Right cardiac atrium (tissue), 5 donors: ENCODE measurements at regions not wholly inside any gene's neighbourhood (a gene's known extent, or its start where the extent isn't known, plus 50 kb on each side); places are given as distances from the start of the nearest gene placed in this dataset.
A peak's percentile ranks its signal among the peaks of the same experiment; 100 is the strongest.

Experiments
- ATAC-seq, 2 donors: fragments of 200-7000 bp; cut with Tn5 transposase; one replicate each; pipeline versions ENCODE4 v1.8.0 to v1.9.1; 2020; ENCODE audit warnings: moderate library complexity in 2 of 2, mild to moderate bottlenecking in 1 of 2
- DNase-seq, 3 donors: peaks; one replicate each; pipeline ENCODE4 v3.0.0-alpha.2; 2020
- H3K27ac ChIP-seq: one replicate; pipeline ENCODE4 v1.5.1; 2013; ENCODE audit warnings: mild to moderate bottlenecking, low read length, control low read depth, moderate library complexity
- H3K27me3 ChIP-seq: one replicate; pipeline ENCODE4 v1.6.1; 2013; ENCODE audit not compliant: control insufficient read depth, insufficient read depth
- H3K4me1 ChIP-seq: one replicate; pipeline ENCODE4 v1.6.1; 2013; ENCODE audit warnings: low read length; ENCODE audit not compliant: control insufficient read depth, insufficient read depth
- H3K4me3 ChIP-seq: one replicate; pipeline ENCODE4 v1.5.1; 2013; ENCODE audit warnings: low read length, control low read depth
- H3K9me3 ChIP-seq: one replicate; pipeline ENCODE4 v1.6.1; 2013; ENCODE audit warnings: low read length; ENCODE audit not compliant: control insufficient read depth
- WGBS: extraction: QIAGEN DNeasy Blood & Tissue Kit; methylation state at CpG from one replicate; pipeline ENCODE4 v1.1.7; 2013; 5-methylcytosine and 5-hydroxymethylcytosine counted together
- intact Hi-C, 4 donors: fragments of 100-400 bp; cut with DNase I; formaldehyde crosslinking; loops; one replicate each; pipeline versions ENCODE4 v1.11.0 to v1.14.0; 2022 to 2023
- donor health status: healthy with polysubstance abuse.
- donor health status: DM: no; HTN: yes; CAD: no.
- donor health status: DM: no; HTN: no; CAD: no.
- donor health status: DM: no; HTN: yes; CAD: no; lungs with severe emphysema.
- donor health status: DM: yes; HTN: yes; CAD: no.

GRCh38 chr5:89871906-89872305 lies 537.6 kb downstream of the CETN3 start:
- WGBS, result 56% methylated on average over 2 of the region's 2 CpGs
- ATAC-seq (no peak), DNase-seq (no peak)
- Histone ChIP-seq H3K9me3 (no peaks in the 10 kb centered on the region), H3K27me3 (no peaks in the 10 kb centered on the region), H3K27ac (no peak overlapping the region), H3K4me3 (peak overlapping the region; percentile 15), H3K4me1 (no peaks in the 10 kb centered on the region)
- intact Hi-C loops, result no loop called here

GRCh38 chr5:89869346-89869745 lies 540.2 kb downstream of the CETN3 start:
- Histone ChIP-seq H3K4me3 (no peak overlapping the region), H3K4me1 (no peaks in the 10 kb centered on the region), H3K27me3 (no peaks in the 10 kb centered on the region), H3K27ac (no peak overlapping the region), H3K9me3 (no peaks in the 10 kb centered on the region)
- 94% methylated on average over 2 of the region's 2 CpGs for WGBS
- no peak for DNase-seq
- ATAC-seq, result no peak
- intact Hi-C loops, result no loop called here

- DNase-seq (no peak), ATAC-seq (no peak)
- no peaks in the 10 kb centered on the region for H3K9me3 ChIP-seq
- H3K4me3 ChIP-seq, result no peak overlapping the region
- intact Hi-C loops, result no loop called here
- WGBS, result 72% methylated on average over 3 of the region's 3 CpGs
- no peaks in the 10 kb centered on the region for H3K27me3 ChIP-seq
- no peak overlapping the region for H3K27ac ChIP-seq
- H3K4me1 ChIP-seq, result no peaks in the 10 kb centered on the region
These were observed 543.1 kb downstream of the CETN3 start for GRCh38 chr5:89866410-89866809.

GRCh38 chr5:89864941-89865340 lies 544.6 kb downstream of the CETN3 start:
- intact Hi-C loops, result no loop called here
- Histone ChIP-seq H3K4me1 (no peaks in the 10 kb centered on the region), H3K4me3 (no peak overlapping the region), H3K9me3 (no peaks in the 10 kb centered on the region), H3K27me3 (no peaks in the 10 kb centered on the region), H3K27ac (no peak overlapping the region)
- WGBS, result 91% methylated on average over 1 of the region's 1 CpG
- DNase-seq, result no peak
- no peak for ATAC-seq

GRCh38 chr5:89857790-89858189 lies 551.8 kb downstream of the CETN3 start:
- Histone ChIP-seq H3K9me3 (no peaks in the 10 kb centered on the region), H3K27ac (no peak overlapping the region), H3K27me3 (no peaks in the 10 kb centered on the region), H3K4me3 (no peak overlapping the region), H3K4me1 (no peaks in the 10 kb centered on the region)
- ATAC-seq, result no peak
- intact Hi-C loops, result no loop called here
- WGBS, result 91% methylated on average over 5 of the region's 5 CpGs
- no peak for DNase-seq

GRCh38 chr5:89855417-89855816 lies 554.1 kb downstream of the CETN3 start:
- H3K27me3 ChIP-seq, result no peaks in the 10 kb centered on the region
- peaks cover 2% of the 10 kb centered on the region for H3K4me1 ChIP-seq
- no peak for ATAC-seq
- no peak for DNase-seq
- H3K4me3 ChIP-seq, result no peak overlapping the region
- H3K9me3 ChIP-seq, result no peaks in the 10 kb centered on the region
- intact Hi-C loops, result no loop called here
- no peak overlapping the region for H3K27ac ChIP-seq
- 97% methylated on average over 2 of the region's 2 CpGs for WGBS

- H3K9me3 ChIP-seq, result no peaks in the 10 kb centered on the region
- no peak for DNase-seq
- peaks cover 2% of the 10 kb centered on the region for H3K4me1 ChIP-seq
- no peaks in the 10 kb centered on the region for H3K27me3 ChIP-seq
- 67% methylated on average over 3 of the region's 3 CpGs for WGBS
- no peak for ATAC-seq
- no peak overlapping the region for H3K27ac ChIP-seq
- intact Hi-C loops, result no loop called here
- no peak overlapping the region for H3K4me3 ChIP-seq
These were observed 557.6 kb downstream of the CETN3 start for GRCh38 chr5:89851911-89852310.

- no peak for ATAC-seq
- Histone ChIP-seq H3K4me1 (peaks cover 2% of the 10 kb centered on the region), H3K27ac (no peak overlapping the region), H3K9me3 (no peaks in the 10 kb centered on the region), H3K27me3 (no peaks in the 10 kb centered on the region), H3K4me3 (no peak overlapping the region)
- no peak for DNase-seq
- intact Hi-C loops, result no loop called here
These were observed 559.1 kb downstream of the CETN3 start for GRCh38 chr5:89850513-89850865.

GRCh38 chr5:89849830-89850512 lies 559.6 kb downstream of the CETN3 start:
- Histone ChIP-seq H3K27ac (no peak overlapping the region), H3K4me3 (no peak overlapping the region), H3K4me1 (peaks cover 2% of the 10 kb centered on the region), H3K9me3 (no peaks in the 10 kb centered on the region), H3K27me3 (no peaks in the 10 kb centered on the region)
- intact Hi-C loops, result no loop called here
- DNase-seq (no peak), ATAC-seq (no peak)
- WGBS, result 43% methylated on average over 1 of the region's 1 CpG

- no peak overlapping the region for H3K4me3 ChIP-seq
- DNase-seq, result no peak
- peaks cover 2% of the 10 kb centered on the region for H3K4me1 ChIP-seq
- intact Hi-C loops, result no loop called here
- H3K27me3 ChIP-seq, result no peaks in the 10 kb centered on the region
- WGBS, result 84% methylated on average over 4 of the region's 4 CpGs
- no peaks in the 10 kb centered on the region for H3K9me3 ChIP-seq
- no peak overlapping the region for H3K27ac ChIP-seq
- no peak for ATAC-seq
These were observed 561.8 kb downstream of the CETN3 start for GRCh38 chr5:89847743-89848142.

- intact Hi-C loops, result no loop called here
- Histone ChIP-seq H3K4me3 (no peak overlapping the region), H3K27me3 (no peaks in the 10 kb centered on the region), H3K9me3 (no peaks in the 10 kb centered on the region), H3K27ac (no peak overlapping the region), H3K4me1 (no peaks in the 10 kb centered on the region)
- ATAC-seq (no peak), DNase-seq (no peak)
These were observed 565.0 kb downstream of the CETN3 start for GRCh38 chr5:89844548-89844947.

GRCh38 chr5:89842531-89842930 lies 567.0 kb downstream of the CETN3 start:
- H3K27ac ChIP-seq, result no peak overlapping the region
- no peak for ATAC-seq
- H3K9me3 ChIP-seq, result no peaks in the 10 kb centered on the region
- no peak overlapping the region for H3K4me3 ChIP-seq
- no peaks in the 10 kb centered on the region for H3K4me1 ChIP-seq
- DNase-seq, result no peak
- no peaks in the 10 kb centered on the region for H3K27me3 ChIP-seq
- WGBS, result 42% methylated on average over 1 of the region's 1 CpG
- intact Hi-C loops, result no loop called here
